ENCODE measurements at regions not wholly inside any gene's neighbourhood (a gene's known extent, or its start where the extent isn't known, plus 50 kb on each side); places are given as distances from the start of the nearest gene placed in this dataset.

GRCh38 chr17:51397361-51398127 lies 137.2 kb downstream of the UTP18 start:
- H3K9ac ChIP-seq (ENCODE audit: control insufficient read depth, insufficient read depth, low read length) = no peak overlapping the region
- ChIA-PET SMC1A (ENCODE audit: uncharacterized antibody, unreplicated experiment) (no interaction called here), POLR2A (no interaction called here), RAD21 (ENCODE audit: unreplicated experiment) (no interaction called here), CTCF (no interaction called here)
- H3K79me2 ChIP-seq (ENCODE audit: control insufficient read depth, insufficient read depth, low read length) = no peaks in the 10 kb centered on the region
- H3K36me3 ChIP-seq (ENCODE audit: control insufficient read depth in 2 of 2, insufficient read depth in 2 of 2, low read length in 1 of 2) = no peaks in the 10 kb centered on the region
- no peak overlapping the region for H3K4me2 ChIP-seq (ENCODE audit: control insufficient read depth, insufficient read depth)
- H4K20me1 ChIP-seq (ENCODE audit: control insufficient read depth, insufficient read depth) = no peaks in the 10 kb centered on the region
- H3K27me3 ChIP-seq (replicated peaks in 1 of 2; ENCODE audit: control insufficient read depth in 2 of 2, insufficient read depth in 2 of 2, low read length in 1 of 2) = peaks cover 0 to 6% of the 10 kb centered on the region in 2 experiments; a peak in 1 of 4 replicates
- H2AFZ ChIP-seq (ENCODE audit: control insufficient read depth, low read depth, low read length) = no peak overlapping the region
- DNase-seq (ENCODE audit: low read depth, low spot score) (no peak), FAIRE-seq (no peak), ATAC-seq (no peak)
- H3K9me3 ChIP-seq (replicated peaks; ENCODE audit: control insufficient read depth, insufficient read depth, low read length) = no peaks in the 10 kb centered on the region
- no peaks in the 10 kb centered on the region for H3K4me1 ChIP-seq (ENCODE audit: control insufficient read depth, insufficient read depth, low read length)
- BruUV-seq (replicated peaks) = no TSS peak
- in situ Hi-C loops (cut with MboI) = no loop called here
- no peak overlapping the region for H3K27ac ChIP-seq (ENCODE audit: control insufficient read depth, insufficient read depth)
- 2% methylated on average over 8 of the region's 8 CpGs for WGBS (ENCODE audit: insufficient coverage, insufficient replicate concordance, low lambda C conversion rate, missing lambda C conversion rate)
- intact Hi-C loops (cut with micrococcal nuclease; ENCODE audit: unreplicated experiment) = no loop called here
- no peak overlapping the region for H3K4me3 ChIP-seq
- TF ChIP-seq TCF12 (IDR thresholded peaks at IDR 0.05; ENCODE audit: low read depth, low read length) (no peak), IKZF1 (conservative IDR thresholded peaks at IDR 0.05) (no peak), MXI1 (IDR thresholded peaks at IDR 0.05; ENCODE audit: low read depth, low read length) (no peak), ZBTB40 (IDR thresholded peaks at IDR 0.05; ENCODE audit: borderline replicate concordance) (no peak), NFIC (IDR thresholded peaks at IDR 0.05; ENCODE audit: low read depth, low read length) (no peak), HDGF (IDR thresholded peaks at IDR 0.05) (no peak), MTA2 (IDR thresholded peaks at IDR 0.05; ENCODE audit: low read depth) (no peak), CHD2 (IDR thresholded peaks at IDR 0.05; ENCODE audit: borderline replicate concordance, low read depth, low read length) (no peak), RCOR1 (conservative IDR thresholded peaks at IDR 0.05; ENCODE audit: low read depth, low read length) (no peak), TBL1XR1 (IDR thresholded peaks at IDR 0.05; ENCODE audit: low read depth, low read length) (no peak), HSF1 (IDR thresholded peaks at IDR 0.05; ENCODE audit: low read depth, low read length) (no peak), RUNX3 (IDR thresholded peaks at IDR 0.05; ENCODE audit: low read length) (no peak), FOXM1 (IDR thresholded peaks at IDR 0.05; ENCODE audit: low read depth, low read length) (no peak), YBX1 (IDR thresholded peaks at IDR 0.05) (no peak), STAT1 (conservative IDR thresholded peaks at IDR 0.05) (no peak), NBN (IDR thresholded peaks at IDR 0.05) (no peak)
- TF ChIP-seq, protein P1, sequence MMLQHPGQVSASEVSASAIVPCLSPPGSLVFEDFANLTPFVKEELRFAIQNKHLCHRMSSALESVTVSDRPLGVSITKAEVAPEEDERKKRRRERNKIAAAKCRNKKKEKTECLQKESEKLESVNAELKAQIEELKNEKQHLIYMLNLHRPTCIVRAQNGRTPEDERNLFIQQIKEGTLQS (IDR thresholded peaks at IDR 0.05; ENCODE audit: borderline replicate concordance, extremely low read depth, low read depth, low read length) = no peak

All from GM12878 (cell line).